HEK293 (cell line): ENCODE measurements at regions not wholly inside any gene's neighbourhood (a gene's known extent, or its start where the extent isn't known, plus 50 kb on each side); places are given as distances from the start of the nearest gene placed in this dataset.

Source experiments
- CTCF ChIP-seq: fragments of 450-650 bp; formaldehyde crosslinking; IDR thresholded peaks from 2 replicates; pipeline ENCODE4 v1.5.1; 2016; ENCODE audit warnings: missing biosample characterization, missing genetic modification characterization
- ZNF449 ChIP-seq: fragments of 450-650 bp; formaldehyde crosslinking; IDR thresholded peaks from 2 replicates; pipeline ENCODE4 v1.5.1; 2017; ENCODE audit warnings: missing biosample characterization, mild to moderate bottlenecking, missing genetic modification characterization, moderate library complexity

GRCh38 chr1:188043536-188044245, 1214.9 kb downstream of the PLA2G4A start:
- no peak for TF ChIP-seq ZNF449 (tag by site-specific recombination)
- no peak for TF ChIP-seq CTCF (tag by site-specific recombination)
